A549 (cell line): ENCODE measurements at regions not wholly inside any gene's neighbourhood (a gene's known extent, or its start where the extent isn't known, plus 50 kb on each side); places are given as distances from the start of the nearest gene placed in this dataset.

Experiments
- CHD2 ChIP-seq: fragments of 150-350 bp; IDR thresholded peaks from 2 replicates; pipeline ENCODE4 v1.6.1; 2014; ENCODE audit warnings: low read length; ENCODE audit not compliant: partially characterized antibody
- CTCF ChIP-seq: fragments of >200 bp; sonication (Bioruptor Twin); formaldehyde crosslinking; IDR thresholded peaks from 3 replicates; pipeline ENCODE4 v1.5.1; 2016
- E2F6 ChIP-seq: IDR thresholded peaks from 2 replicates; pipeline ENCODE4 v1.6.1; 2012; ENCODE audit warnings: low read depth, borderline replicate concordance
- JUN ChIP-seq, 2 experiments: fragments of >200 bp; sonication (Bioruptor Twin); formaldehyde crosslinking; IDR thresholded peaks; 2 replicates in 1 of 2; 3 replicates in 1 of 2; pipeline ENCODE4 v1.6.1; 2016 to 2017
- MAFK ChIP-seq: fragments of 450-650 bp; IDR thresholded peaks from 2 replicates; pipeline ENCODE4 v1.6.1; 2014; ENCODE audit not compliant: partially characterized antibody
- POLR2A ChIP-seq: IDR thresholded peaks from 2 replicates; pipeline ENCODE4 v1.6.1; 2012; ENCODE audit warnings: mild to moderate bottlenecking, low read length
- SMC3 ChIP-seq: fragments of >200 bp; sonication (Bioruptor Twin); formaldehyde crosslinking; IDR thresholded peaks from 3 replicates; pipeline ENCODE4 v1.6.1; 2018; ENCODE audit warnings: inconsistent platforms
- TF ChIP-seq, protein P1 (sequence below): fragments of 450-650 bp; IDR thresholded peaks from 2 replicates; pipeline ENCODE4 v1.6.1; 2014; ENCODE audit warnings: antibody characterized with exemption

GRCh38 chr9:108568093-108568492 is 287.7 kb downstream of the ACTL7B start:
- TF ChIP-seq MAFK (no peak), CTCF (no peak), CHD2 (no peak), POLR2A (no peak), SMC3 (no peak), JUN (IDR thresholded peaks at IDR 0.05) (no peak), E2F6 (no peak)
- TF ChIP-seq, protein P1, sequence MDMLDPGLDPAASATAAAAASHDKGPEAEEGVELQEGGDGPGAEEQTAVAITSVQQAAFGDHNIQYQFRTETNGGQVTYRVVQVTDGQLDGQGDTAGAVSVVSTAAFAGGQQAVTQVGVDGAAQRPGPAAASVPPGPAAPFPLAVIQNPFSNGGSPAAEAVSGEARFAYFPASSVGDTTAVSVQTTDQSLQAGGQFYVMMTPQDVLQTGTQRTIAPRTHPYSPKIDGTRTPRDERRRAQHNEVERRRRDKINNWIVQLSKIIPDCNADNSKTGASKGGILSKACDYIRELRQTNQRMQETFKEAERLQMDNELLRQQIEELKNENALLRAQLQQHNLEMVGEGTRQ: no peak
